Keratinocyte (primary cell): ENCODE measurements at regions not wholly inside any gene's neighbourhood (a gene's known extent, or its start where the extent isn't known, plus 50 kb on each side); places are given as distances from the start of the nearest gene placed in this dataset.

Experiments used
- CTCF ChIP-seq, 3 experiments: IDR thresholded peaks in 1 of 3; conservative IDR thresholded peaks in 1 of 3; optimal IDR thresholded peaks in 1 of 3; 2 replicates in 2 of 3; 3 replicates in 1 of 3; pipeline versions ENCODE3 to v1.5.1; 2011; ENCODE audit warnings: low read length in 3 of 3, mild to moderate bottlenecking in 3 of 3, moderate library complexity in 2 of 3, control low read depth in 1 of 3, inconsistent platforms in 1 of 3; ENCODE audit not compliant: insufficient read depth in 2 of 3; ENCODE audit errors: extremely low read depth in 1 of 3
- EZH2 ChIP-seq: IDR thresholded peaks from one replicate; pipeline ENCODE4 v1.6.1; 2012; ENCODE audit warnings: inconsistent platforms, mild to moderate bottlenecking, low read length, moderate library complexity

DNA sequence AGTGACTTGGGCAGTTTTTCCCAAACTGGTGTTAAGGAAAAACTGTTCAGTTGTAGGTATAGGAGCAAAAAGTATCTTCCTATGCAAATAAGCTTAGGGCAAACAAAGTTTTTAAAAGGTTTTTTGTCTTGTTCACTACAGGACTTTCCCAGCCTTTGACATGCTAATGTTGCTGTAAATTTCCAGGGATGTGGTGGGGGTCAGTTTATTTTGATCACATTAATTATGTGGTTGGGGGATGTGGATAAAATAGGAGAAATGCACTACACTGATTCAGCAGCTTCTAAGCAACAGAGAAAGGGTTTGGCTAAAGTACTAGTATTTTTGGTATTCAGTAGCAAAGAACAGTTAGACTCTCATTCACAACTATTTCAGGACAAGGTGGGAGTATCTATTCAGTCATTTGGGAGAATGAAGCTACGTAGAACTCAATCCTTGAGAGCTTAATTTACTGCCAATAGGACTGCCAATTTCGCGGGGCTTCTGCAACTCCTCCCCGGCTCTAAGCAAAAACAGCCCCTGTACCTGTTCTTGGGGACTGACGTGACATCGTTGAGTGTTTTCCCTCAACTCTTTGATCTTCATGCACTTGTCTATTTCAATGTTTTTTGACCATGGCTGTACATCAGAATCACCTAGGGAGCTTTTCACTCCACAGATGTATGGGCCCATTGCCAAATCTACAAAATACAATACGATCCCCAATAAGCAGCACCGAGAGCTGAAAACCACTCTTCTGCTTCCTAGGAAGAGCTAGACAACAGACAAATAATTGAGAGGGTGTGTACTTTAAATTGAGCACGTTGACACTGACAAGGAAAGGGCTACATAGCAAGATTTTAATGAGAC lies 94.8 kb upstream of the NHSL1 start:
- TF ChIP-seq CTCF (optimal IDR thresholded peaks at IDR 0.05 in 1 of 3, IDR thresholded peaks at IDR 0.05 in 1 of 3, conservative IDR thresholded peaks at IDR 0.05 in 1 of 3; ENCODE audit: extremely low read depth in 1 of 3, insufficient read depth in 2 of 3, low read length in 3 of 3), result no peak
- TF ChIP-seq EZH2, result no peak
